Stimulated activated naive CD8-positive, alpha-beta T cell treated with anti-CD3 and anti-CD28 coated beads, Interleukin-15, Interleukin-2, amounts not matched to agents 100 U/mL and 50 U/mL, for 24 hours (primary cell): ENCODE measurements at regions not wholly inside any gene's neighbourhood (a gene's known extent, or its start where the extent isn't known, plus 50 kb on each side); places are given as distances from the start of the nearest gene placed in this dataset.
"Not testable (repeated sequence)": the region's sequence is repeated elsewhere in the genome, so short reads cannot be mapped to it uniquely, and the experiment has no call there.

ENCODE experiments used
- ATAC-seq: fragments of 150-1000 bp; cut with Tn5 transposase; one replicate; pipeline ENCODE4 v1.10.0; 2021
- DNase-seq: peaks from one replicate; pipeline ENCODE4 v3.0.0; 2021

DNA sequence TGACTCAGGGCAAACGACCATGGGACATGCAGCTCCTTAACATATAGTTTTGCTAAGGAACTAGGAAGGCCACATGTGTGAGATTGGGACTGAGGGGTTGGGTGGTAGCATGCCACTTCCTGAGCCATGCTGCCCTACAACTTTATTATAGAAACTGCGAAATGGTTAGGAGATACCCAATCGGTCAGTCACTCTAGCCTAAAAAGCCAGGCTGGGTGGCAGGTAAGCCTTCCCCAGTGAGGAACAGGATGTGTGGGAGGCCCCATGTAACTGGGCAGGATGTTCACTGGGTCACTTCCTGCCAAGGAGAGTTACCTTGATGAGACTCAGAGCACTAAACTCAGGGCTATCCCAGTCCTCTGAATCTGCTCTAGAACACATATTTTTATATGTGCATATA is 123.5 kb downstream of the MAP3K7 start:
- ATAC-seq (peak; percentile 11), DNase-seq (peak; percentile 55)

DNA sequence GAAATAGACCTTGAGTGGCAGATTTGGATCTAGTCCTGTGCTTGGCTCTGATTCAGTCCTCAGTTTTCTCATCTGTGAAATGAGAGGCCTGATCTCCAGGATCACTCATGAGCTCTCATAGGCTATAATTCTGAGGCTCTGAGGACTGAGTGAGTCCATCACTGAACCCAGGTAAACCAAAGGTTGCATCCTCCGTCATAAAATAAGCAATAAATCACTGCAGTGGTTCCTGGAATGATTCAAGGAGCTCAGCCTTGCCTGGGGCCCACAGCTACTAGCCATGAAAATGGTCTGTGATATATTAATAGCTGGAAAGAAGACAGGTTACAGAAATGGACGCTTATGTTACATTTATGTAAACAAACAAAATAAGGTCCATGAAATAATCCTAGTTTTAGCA is 124.8 kb downstream of the MAP3K7 start:
- DNase-seq (no peak), ATAC-seq (no peak)

DNA sequence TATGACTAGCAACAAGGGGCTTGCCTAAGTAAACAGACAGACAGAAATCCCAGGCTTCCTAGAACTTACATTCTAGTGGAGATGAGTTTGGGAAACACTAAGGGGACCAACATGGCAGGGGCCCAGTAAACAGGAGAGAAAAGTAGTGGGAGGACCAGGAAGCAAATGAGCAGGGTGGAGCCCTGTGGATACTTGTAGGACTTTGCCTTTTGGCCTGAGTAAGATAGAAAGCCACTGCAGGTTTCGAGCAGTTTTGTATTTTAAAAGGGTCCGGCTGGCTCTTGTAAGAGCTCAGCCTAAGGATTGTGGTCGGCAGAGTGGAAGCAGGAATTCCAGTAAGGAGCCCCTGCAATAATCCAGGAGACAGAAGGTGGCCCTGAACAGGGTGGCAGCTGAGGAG is 125.5 kb downstream of the MAP3K7 start:
- no peak for ATAC-seq
- peak; percentile 4 for DNase-seq

GRCh38 chr6:90460051-90460450 is 126.8 kb downstream of the MAP3K7 start:
- ATAC-seq = no peak

DNA sequence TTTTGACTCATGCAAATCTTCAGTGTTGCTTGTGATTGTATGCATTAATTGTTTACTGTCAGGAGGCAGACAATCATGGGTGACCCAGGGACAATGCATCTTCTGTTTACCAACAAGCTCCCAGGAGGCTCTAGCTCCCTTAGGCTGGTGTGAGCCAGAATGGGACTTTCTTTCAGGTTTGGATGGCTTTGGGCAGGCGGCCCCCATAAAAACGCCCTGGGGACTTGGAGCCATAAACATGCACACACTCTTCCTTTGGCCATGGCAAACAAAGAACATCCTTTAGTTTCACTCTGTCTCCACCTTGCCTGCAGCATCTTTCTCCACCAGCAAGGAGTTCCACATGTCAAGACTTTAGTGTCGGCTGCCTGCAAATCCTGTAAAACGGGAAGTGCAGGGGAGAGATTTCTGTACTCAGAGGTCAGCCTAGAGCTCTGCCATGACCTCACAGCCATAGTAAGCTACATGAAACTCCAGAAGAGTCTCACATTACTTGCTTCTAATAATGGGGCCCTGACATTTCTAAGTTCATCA is 127.6 kb downstream of the MAP3K7 start:
- no peak for DNase-seq
- no peak for ATAC-seq

More at GRCh38 chr6:90460051-90460450, 126.8 kb downstream of the MAP3K7 start:
- peak; percentile 61 for DNase-seq

- peak; percentile 82 for DNase-seq
- ATAC-seq = peak; percentile 97
Observed at GRCh38 chr6:90458353-90459224, 128.3 kb downstream of the MAP3K7 start.

DNA sequence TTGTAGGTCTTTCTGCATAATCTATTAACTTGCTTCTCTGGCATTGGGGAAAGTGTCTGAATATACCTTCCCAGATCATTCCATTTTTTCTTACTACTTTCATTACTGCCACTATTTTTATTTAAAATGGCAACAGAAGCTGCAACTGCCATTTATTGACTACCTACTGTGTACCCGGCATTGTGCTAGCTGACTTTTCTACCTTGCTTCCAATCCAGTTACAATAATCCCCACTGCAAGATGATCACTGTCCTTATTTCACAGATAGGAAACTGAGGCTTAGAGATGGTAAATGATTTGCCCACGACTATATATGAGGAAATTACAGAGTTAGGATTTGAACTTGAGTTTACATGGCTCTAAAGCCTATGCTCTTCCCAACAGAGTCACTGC is 129.0 kb downstream of the MAP3K7 start:
- ATAC-seq (no peak), DNase-seq (no peak)

GRCh38 chr6:90456997-90457866 is 129.6 kb downstream of the MAP3K7 start:
- ATAC-seq = not testable (repeated sequence)

GRCh38 chr6:90456001-90456400 is 130.9 kb downstream of the MAP3K7 start:
- no peak for ATAC-seq
- DNase-seq = no peak

More at GRCh38 chr6:90456997-90457866, 129.6 kb downstream of the MAP3K7 start:
- peak; percentile 51 for DNase-seq

- no peak for DNase-seq
- no peak for ATAC-seq
Observed at GRCh38 chr6:90454836-90455427, 131.9 kb downstream of the MAP3K7 start.

- no peak for ATAC-seq
- no peak for DNase-seq
Observed at GRCh38 chr6:90450268-90450953, 136.5 kb downstream of the MAP3K7 start.

GRCh38 chr6:90449311-90449710 is 137.6 kb downstream of the MAP3K7 start:
- ATAC-seq = no peak
- no peak for DNase-seq

DNA sequence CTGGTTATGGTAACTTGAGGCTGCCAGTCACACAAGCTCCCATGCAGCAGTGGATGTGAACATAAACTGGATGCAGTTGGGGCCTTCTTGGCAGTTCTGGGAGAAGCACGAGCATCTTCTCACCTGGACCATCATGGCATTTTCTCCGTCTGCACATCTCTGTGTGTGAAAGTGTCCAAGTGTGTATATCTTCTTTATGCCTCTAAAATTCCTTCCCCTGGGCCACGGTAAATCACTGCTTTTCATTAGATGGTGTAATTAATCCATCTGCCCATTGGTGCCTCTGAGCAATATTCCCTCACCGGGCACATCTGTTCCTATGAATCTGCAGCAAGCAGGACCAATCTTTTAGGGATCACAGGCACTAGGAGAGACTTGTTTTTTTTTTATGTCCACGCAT is 138.0 kb downstream of the MAP3K7 start:
- DNase-seq (no peak), ATAC-seq (no peak)

GRCh38 chr6:90446164-90446563 is 140.7 kb downstream of the MAP3K7 start:
- ATAC-seq (no peak), DNase-seq (no peak)

GRCh38 chr6:90445533-90446108 is 141.3 kb downstream of the MAP3K7 start:
- DNase-seq (no peak), ATAC-seq (peak; percentile 97)

DNA sequence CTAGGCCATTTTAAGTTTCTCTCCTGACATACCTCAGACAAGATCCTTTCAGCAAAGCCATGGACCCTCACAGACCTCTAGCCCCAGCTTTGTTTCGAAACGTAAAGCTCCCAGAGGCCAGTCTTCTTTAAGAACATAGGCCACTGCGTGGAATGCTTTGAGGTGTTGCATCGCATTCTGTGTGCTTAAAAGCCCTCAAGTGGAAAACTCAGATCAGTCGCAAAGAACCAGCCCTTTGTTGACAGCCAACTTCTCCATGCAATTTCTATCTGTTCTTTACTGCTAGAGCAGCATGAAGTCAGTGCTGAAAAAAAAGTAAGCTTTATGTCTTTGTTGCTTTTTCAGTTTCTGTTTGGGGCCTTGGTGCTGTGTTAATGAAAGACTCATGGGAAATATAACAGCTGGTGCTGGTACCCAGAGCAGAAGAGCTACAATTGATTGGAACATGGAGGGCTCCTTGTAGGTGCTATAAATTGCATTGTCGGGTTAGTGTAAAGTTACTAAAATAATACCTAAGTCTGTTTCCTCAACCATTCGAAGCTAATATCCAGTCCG is 142.6 kb downstream of the MAP3K7 start:
- ATAC-seq = no peak
- no peak for DNase-seq

GRCh38 chr6:90442366-90442765 is 144.5 kb downstream of the MAP3K7 start:
- ATAC-seq = no peak
- no peak for DNase-seq

DNA sequence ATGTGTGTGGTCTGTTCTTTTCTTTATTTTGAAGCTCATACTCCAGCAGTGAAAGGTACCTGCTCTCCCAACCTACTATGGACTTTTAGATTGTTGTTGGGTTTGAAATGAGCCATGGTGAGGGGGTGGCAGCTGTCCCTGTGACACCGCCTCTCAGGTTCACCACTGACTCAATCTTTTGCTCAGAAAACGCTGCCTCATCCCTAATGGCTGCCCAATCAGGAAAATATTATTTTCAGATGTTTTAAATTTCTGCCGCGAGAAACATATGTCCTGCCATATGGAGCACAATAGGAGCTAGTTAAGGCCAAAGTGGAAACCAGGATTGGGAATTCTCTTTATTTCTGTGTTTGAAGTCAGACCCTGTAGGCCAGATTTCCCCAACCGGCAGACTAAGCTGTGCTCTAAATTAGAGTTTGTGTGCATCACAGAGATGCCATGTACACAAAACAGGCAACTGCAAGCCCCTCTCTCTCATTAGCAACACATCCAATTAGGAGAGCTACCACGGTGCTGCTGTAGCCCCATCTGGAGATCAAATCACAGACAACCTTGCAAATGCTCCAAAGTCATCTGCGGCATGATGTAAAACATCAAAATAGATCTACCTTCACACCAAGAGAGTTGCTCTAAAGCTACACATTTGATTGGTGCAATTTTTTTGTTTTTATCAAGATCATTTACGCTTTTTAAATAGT is 144.1 kb upstream of the BACH2 start:
- ATAC-seq (no peak), DNase-seq (no peak)

GRCh38 chr6:90439586-90439985 is 142.9 kb upstream of the BACH2 start:
- no peak for DNase-seq
- no peak for ATAC-seq

DNA sequence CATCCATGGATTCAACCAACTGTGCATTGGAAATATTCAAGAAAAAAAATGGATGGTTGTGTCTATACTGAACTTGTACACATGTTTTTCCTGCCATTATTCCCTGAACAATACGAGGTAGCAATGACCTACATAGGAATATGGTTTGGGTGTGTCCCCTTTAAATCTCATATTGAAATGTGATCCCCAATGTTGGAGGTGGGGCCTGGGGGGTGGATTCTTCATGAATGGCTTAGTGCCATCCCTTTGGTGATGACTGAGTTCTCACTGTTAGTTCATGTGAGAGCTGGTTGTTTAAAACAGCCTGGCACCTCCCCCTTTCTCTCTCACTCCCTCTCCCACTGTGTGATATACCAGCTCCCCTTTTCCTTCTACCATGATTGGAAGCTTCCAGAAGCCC is 139.8 kb upstream of the BACH2 start:
- no peak for DNase-seq
- ATAC-seq = no peak
